ENCODE measurements at regions not wholly inside any gene's neighbourhood (a gene's known extent, or its start where the extent isn't known, plus 50 kb on each side); places are given as distances from the start of the nearest gene placed in this dataset.
A peak's percentile ranks its signal among the peaks of the same experiment; 100 is the strongest.

DNA sequence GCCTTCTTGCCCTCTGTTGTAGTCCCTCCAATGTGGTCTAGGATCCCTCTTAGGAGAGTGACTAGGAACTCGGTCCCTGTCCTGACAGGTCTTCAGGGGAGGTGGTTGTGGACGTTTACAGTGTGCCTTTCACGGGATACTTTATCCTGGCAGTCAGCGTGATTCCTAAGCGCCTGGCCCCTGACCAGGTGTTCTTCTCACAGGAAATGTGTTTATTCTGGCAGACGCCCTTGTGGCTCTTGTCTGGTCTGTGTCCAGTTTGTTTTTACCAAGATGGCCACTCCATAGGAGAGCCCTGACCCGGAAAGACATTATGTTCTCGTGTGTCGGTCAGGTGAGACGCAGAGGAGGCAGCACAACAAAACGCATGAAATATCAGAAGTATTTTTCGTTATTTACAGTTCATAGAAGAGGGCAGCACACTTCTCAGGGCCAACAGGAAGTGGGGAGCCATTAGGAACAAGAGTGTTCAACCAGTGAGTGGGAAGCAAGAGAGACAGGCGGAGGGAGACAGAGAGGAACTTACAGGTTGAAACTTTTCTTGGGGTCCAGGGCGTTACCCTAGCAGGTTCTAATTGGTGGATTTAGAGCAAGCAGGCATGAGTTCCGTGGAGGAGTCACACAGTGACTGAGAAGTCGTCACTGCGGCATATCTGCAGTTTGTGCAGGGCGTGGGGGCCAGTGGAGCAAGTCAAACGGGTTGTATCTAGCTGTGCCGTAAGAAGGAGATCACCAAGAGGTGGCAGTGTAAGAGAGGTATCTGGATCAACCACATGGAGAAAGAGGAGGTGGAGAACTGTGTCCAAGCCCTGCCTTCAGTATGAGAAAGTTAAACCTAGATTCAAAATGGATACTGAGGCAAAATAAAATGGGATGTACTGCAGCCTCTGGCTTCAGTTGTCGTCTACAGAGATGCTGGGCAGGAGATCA is 412.9 kb downstream of the ZSWIM6 start:
- DNase-seq: no peak

DNA sequence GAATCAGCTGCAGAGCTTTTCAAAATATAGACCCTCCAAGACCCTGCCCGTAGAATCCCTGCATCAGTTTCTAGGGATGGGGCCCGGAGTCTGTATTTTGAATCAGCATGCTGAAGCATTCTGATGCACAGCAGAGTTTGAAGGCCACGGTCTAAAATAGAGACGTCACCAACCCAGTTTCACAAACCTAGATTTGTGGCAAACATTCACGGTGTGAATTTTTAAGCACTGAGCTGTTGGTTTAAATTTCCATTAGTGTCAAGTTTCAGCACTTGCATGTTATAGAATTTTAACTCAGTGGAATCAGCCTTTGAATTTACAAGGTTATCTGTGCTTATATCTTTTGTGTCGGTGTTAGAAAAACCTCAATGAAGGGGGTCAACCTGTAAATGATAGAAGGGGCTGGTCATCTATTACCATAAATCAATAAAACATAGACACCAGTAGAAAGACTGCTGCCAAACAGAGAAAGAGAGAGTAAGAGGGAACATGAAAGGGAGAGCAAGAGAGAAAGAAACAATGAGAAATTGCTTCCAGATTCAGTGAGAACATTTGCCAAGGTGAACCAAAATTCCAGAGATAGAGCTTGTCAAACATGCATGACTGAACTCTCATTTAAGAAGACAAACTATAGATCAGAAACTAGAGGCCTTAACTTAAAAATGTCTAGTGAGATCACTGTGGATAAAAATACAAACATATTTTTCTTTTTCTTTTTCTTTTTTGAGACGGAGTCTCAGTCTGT is 414.9 kb downstream of the ZSWIM6 start:
- no peak for DNase-seq

DNA sequence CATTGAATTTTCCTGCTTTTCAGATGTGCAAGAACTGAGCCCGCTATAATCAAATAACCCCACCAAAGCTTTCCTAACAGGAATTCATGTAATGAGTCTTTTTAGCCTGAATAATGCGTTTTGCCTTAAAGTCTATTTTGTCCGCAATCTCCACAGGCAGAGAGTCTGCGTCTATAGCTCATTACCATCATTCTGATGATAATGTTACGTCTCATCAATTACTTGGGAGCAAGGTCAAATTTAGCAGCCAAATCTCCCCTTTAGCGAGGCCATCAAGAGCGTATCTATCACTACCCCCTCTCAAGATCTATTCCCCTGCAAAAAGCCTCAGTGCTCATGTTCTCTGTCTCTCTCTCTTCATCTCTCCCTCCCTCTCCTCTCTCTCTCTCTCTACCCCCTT is 416.1 kb downstream of the ZSWIM6 start:
- DNase-seq: no peak

DNA sequence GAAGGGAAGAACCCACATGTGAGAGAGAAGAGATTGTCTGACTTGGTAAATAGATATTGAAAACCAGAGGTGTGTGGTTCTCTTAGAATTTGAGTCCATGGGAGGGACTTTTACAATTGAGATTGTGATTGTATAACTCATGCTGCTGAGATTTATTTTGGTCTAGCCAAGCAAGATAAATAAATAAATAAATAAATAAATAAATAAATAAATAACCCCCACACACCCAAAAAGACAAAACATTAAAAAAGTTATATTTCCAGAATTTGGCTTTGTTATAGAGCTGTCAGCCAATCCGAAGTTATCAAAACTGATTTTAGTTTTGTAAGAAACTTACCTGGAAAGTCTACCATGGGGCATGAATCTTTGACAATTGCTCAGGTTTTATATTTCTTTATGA is 416.6 kb downstream of the ZSWIM6 start:
- DNase-seq: no peak

DNA sequence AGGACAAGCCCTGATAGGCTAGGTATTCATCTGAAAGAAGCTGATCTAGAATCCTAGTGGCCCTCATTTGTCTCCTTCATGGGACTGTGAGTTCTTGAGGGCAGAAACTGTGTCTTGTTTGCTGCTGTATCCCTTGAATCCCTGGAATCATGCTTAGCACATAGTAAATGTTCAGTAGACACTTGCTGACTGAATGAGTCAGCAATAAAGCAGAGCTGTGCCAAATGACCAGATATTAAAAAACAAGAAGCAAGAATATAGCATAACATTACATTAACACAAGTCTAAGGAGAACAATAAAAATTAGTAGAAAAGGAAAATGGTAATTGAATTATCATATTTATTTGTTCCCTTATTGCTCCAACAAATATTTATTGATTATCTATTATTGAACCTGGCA is 420.5 kb downstream of the ZSWIM6 start:
- DNase-seq: no peak

DNA sequence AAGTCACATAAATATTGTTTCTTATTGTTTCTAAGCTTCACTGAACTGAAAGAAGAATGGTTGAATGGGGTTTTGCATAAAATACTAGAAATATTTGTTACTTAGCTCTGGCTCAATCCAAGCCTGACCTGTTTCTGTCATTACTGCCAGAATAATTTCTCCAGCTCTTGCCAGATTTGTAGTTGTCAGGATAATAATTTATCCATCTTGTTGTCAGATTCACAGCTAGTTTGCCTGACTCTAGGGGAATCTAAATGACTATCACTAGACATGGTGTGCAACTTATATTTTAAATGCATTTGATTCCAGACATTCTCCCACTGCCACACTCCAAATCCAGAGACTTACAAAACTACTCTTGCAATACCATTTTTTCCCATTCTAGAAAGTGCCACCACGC is 422.7 kb downstream of the ZSWIM6 start:
- no peak for DNase-seq

DNA sequence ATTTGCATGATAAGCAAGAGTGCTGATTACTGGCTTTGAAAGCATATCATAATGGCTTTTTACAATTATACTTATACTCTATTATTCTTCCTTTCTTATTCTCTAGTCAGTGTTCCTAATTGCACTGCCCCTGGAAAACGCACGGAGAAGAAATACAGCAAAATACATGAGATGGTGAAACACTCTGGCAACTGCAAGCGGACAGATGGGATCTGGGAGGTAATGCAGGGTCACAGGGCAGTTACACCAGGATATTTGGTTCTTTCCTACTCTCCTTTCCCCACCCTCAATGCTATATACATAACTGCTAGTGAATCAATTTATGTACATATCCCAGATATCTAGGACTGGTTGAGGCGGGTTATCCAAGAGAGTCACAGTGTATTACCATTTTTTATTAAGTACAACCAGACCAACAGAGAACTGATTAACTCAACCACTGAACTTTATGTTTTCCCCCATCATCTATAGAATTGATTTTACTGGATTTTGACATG is 423.7 kb downstream of the ZSWIM6 start:
- DNase-seq: no peak

DNA sequence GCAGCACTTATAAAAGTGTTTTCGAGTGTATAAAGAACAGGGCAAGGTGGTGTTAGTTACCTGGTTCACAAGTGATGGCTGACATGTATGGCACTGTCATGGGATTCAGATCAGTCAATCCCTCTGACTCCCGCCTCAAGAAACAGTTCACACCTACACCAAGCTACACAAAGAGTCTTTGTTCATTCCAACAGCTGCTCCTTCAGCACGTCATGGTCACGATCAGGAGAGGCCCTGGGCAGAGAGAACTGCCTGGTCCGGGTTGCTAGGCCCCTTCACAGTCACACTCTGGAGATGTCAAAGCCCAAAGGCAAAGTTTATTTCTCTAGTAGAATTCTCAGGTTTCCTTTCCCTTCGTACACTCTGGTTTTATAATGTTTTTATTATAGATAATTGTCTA is 426.7 kb downstream of the ZSWIM6 start:
- no peak for DNase-seq

DNA sequence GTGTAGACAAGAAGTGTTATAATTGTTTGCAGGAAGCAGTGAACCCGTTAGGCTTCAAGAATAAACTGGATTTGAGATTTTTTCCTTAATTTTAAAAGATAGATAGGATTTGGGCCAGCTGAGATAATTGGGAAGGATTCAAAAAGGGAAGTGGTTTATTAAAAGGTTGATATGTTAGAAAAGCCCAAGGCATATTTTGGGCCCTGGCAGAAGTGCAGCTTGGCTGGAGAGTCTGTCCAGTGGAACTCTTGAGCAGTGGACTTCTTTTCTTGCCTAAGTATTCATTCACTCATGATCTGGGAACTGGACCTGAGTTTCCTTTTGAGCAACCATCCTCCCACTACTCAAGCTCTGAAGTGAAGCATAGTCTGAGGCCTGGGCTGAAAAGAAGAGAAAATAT is 433.4 kb downstream of the ZSWIM6 start:
- DNase-seq: no peak

DNA sequence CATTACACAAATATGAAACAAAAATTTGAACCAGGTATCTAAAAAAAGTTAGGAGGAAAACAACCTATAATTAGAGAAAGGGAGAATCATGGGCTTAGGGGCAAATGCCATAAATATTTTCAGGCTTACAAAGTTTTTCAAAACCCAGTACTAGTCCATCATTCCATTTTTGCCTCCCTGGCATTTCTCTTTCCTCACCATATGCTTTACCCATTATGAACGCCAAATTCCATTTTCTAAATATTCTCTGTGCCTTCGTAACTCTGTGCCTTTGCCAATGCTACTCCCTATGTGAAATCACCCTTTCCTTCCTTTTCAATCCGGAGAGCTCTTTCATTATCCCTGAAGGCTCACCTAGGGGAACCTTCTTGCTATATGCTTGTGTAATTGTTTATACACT is 434.1 kb downstream of the ZSWIM6 start:
- no peak for DNase-seq

DNA sequence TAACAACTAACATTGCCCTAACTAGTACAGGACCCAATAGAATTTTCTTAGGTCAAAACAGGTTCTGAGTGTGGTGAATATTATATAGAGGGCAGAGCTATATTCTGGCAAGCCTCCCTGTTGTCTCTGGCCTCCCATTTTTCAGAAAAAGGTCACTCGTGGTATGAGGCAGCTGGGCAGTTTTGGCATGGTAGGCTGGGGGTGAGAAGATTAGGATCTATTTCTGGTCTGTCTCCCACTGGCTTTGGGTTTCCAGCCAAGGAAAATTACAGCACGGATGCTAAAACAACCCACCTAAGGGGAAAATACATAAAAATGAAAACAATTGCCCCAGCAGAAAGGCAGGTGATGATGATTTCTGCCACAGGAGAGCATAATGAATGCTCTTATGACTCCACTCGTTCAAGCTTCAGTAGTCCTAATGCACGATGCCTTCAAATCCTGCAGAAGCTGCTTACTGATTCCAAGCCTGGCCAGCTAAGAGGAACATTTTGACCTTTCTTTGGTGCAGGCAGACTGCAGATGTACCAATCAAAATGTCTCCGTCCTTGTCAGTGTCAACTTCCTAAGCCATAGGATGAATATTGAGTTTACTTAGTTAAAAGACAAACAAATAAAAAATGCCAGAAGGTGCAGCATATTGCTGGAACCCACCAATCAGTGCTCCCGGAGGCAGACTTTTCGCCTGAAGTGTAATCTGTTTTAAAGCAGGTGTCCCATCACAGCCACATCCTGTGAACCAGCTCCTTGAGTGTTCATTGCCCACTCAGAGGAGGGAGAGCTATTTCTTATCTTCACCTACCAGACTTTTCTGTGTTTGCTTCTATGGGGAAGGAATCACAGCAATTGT is 435.4 kb downstream of the ZSWIM6 start:
- no peak for DNase-seq

DNA sequence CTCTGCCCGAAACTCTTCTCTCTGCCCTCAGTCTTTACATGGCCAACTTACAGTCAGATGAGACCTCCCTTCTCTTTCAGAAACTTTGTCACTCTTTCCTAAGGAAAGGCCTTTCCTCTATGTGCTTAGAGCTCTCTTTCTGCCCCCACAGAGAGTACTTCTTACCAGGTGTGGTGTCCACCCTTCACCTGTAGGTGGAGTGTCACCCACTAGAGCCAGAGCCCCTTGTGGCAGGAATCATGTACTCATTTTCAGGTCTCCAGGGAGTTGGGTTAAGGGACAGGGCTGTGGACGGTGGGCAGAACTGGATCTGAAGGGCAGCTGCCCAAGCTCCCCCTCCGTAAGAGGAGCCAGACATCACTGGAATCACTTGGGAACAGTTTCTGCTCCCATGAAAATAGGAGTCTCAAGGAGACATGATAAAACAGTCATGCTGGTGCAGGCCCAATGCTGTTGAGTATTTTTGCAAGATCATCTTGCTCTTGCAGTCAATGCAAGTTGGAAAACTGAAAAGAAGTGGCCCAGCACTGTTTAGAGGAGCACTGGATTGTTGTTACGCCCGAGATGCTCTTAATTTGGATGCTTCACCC is 436.7 kb downstream of the ZSWIM6 start:
- DNase-seq: no peak

DNA sequence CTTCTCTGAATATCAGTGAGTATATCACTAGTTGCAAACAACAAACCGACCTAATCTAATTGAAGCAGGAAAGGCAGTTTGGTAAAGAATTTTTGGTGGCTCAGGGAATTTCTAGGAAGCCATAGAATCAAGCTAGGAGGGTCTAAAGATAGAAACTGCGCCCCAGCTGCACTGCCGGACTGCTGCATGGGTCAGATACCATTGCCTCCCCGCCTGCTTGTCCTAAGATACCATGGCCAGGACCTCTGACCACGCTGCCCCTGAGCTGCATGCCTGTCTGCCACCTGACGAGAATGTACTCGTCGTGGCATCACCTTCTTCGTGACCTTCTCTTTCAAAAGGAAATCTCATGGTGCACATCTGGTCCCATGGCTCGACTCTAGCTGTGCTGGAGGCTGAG is 439.0 kb downstream of the ZSWIM6 start:
- no peak for DNase-seq

DNA sequence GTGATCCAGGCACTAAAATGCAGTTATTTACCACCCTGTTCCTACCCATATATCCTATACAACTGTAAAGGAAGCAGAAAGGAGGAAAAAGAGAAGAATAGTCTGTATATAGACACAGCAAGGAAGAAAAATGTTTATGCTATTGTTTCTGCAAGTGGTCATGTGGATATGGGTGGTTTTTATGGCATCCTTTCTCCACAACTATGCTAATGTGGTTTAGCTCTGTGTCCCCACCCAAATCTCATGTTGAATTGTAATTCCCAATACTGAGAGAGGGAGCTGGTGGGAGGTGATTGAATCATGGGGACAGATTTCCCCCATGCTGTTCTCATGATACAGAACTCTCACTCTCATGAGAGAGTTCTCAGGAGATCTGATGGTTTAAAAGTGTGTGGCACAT is 439.8 kb downstream of the ZSWIM6 start:
- no peak for DNase-seq

DNA sequence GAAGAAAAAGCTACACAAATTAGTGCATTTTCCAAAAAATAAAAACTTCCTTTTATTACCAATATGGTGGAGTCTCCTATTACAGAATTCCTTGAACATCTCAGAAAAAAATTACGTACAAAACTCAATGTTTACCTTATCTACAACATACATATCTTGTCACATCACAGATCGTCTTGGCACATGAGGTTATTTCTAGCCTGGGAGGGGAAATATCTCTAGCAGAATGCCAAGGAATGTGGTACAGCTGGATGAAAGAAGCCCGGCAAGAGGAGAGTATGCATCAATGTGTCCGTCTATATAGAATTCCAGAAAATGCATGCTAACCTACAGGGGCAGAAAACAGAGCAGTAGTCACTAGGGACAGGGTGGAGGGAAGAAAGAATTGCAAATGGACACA is 443.8 kb downstream of the ZSWIM6 start:
- DNase-seq: no peak

DNA sequence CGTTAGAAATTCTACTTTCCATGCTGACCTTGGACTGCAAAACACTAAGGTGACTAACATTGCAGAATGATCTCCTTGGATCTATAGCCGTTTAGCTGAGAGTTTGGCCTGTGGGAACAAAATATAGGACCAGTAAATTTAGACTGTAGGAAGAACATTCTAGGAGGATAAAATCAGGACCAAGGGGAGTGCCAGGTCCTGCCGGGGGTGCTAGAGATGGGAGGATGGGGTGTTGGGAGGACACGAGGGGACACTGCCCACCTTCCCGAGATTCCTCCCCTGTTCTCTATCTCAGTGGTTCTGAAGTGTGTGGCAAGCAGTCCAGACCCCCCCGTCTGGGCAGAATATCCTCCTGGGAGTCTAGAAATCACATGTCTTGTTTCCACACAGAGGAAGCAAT is 445.2 kb downstream of the ZSWIM6 start:
- no peak for DNase-seq

DNA sequence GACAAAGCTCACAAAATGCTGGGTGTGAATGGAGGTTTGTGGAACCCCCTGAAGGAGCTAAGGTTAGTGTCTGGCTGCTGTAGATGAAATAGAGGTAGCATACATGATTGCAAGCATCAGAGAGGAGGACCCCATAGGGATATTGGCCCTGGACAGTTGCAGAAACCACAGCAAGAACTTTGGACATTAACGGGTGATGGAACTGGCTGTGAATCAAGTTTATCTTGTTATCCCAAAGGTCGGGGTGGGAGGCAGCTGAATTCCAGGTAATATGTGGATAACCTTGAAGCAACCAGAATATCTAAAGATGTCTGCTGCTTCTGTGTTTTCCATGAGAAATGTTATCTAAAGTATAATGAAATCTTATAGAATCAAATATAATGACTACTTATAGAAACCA is 447.7 kb downstream of the ZSWIM6 start:
- no peak for DNase-seq

DNA sequence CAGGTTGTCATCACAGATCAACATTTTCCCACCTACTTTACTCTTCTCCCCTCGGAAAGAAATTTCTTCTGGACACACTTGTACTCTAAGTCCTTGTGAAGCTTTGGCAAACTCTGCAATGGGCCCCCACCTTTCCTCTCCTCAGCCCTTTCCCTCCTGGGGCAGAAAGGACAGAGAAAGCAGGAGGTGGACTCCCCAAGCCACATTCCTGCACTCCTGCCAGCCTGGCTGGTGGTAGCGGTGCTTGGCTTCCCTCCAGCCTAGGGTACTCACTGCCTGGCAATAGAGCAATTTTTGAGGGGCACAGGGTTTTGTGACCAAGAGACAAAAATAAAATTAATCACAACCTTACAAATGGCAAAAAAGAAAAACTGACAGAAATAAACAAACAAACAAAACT is 451.4 kb downstream of the ZSWIM6 start:
- DNase-seq: no peak

DNA sequence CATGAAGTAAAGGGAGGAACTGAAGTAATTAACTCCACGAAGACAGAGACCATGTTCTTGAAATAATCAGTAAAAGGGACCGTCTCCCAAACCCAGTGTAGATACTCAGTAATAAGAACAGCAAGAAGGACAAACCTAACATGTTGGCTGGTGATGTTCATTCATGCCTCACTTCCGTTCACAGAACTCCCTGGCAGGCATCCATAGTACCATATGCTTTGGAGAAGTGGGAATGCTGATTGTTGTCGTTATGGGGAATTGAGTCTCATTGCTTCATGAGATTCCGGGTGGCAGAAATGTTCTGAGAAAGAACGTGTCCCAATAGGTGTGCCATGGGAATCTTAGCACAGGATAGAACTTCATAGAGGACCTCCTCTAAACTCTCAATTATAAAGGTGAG is 452.3 kb downstream of the ZSWIM6 start:
- DNase-seq: no peak

DNA sequence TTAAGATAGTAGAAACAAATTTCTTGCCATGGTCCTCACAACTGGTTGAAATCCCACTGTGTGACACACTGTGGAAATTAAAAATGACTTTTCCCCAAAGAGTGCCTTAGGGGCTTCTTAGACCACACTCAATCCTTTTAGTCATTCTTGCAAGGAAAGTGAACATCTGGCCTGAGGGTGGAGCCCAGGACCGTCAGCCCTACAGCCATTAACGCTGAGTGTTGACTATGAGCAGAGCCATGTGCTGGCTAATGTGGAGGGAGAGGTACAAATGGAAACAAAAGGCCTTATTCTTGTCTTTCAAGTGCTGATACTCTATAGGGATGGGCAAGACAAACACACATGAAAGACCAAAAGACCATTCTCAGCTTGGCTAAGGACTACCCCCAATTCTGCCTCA is 456.5 kb downstream of the ZSWIM6 start:
- DNase-seq: no peak

DNA sequence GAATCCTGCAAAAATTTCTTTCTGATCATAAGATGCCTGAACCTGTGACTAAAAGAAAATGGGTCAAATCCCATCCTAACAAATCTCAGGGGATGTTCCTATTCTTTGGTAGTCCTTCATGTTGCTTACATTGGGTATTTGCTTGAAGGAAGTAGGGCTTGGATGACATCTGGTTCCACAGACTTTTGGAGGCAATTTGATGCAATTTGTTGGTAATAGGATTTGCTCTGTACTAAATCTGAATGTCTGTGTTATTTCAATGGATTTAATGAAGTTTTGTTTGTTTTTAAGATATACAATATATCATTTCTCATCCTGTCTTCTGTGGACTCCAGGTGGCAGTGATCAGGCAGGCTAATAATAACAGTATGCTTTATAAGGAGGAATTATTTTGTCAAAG is 457.9 kb downstream of the ZSWIM6 start:
- DNase-seq: no peak

DNA sequence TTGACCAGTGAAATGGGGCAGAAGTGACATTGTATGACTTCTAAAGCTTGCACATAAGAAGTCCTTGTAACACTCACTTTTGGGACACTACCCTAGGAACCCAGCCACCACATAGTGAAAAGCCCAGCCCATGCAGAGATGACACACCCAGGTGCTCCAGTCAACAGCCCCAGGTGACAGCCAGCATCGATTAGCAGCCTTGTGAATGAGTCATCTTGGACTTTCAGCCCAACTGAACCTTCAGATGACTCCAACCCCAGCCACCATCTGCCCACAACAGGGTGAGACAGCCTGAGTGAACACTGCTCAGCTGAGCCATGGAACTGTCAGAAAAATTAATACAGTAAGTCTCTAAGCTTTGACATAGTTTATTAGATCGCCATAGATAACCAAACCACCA is 458.6 kb downstream of the ZSWIM6 start:
- DNase-seq: peak; percentile 5

DNA sequence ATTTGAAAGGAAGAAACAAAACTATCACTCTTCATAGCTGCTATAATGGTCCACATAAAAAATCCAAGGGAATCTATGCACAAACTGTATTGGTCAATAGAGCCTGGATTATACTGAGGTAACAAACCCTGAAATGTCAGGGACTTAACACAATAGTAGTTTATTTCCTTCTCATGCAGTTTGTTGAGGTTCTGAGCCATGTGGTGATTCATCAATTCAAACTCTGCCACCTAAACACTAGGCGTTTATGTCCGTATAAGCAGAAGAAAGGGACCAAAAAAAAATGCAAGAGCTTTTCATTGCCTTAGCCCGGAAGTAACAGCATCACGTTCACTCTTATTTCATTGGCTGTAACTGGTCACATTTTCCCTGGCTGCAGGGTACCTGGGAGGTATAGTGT is 464.7 kb downstream of the ZSWIM6 start:
- DNase-seq: no peak
